ENCODE measurements at regions not wholly inside any gene's neighbourhood (a gene's known extent, or its start where the extent isn't known, plus 50 kb on each side); places are given as distances from the start of the nearest gene placed in this dataset.

GRCh38 chr2:133952896-133953295 lies 301.0 kb upstream of the MGAT5 start:
- H3K9me3 ChIP-seq, result peaks cover 0 to 2% (median 0%) of the 10 kb centered on the region in 4 donors
- DNase-seq, result no peak
- no peaks in the 10 kb centered on the region for H3K4me1 ChIP-seq
- intact Hi-C loops (cut with DNase I), result no loop called here
- no peaks in the 10 kb centered on the region for H3K36me3 ChIP-seq
- TF ChIP-seq POLR2A (IDR thresholded peaks at IDR 0.05) (no peak), CTCF (IDR thresholded peaks at IDR 0.05) (no peak), EP300 (IDR thresholded peaks at IDR 0.05) (no peak), POLR2AphosphoS5 (IDR thresholded peaks at IDR 0.05) (no peak)
- WGBS, 2 donors, result 73 to 84% methylated on average over 4 of the region's 4 CpGs
- no peak overlapping the region for H3K27ac ChIP-seq
- H3K27me3 ChIP-seq, result no peaks in the 10 kb centered on the region
- no peak overlapping the region for H3K4me3 ChIP-seq

GRCh38 chr2:133953524-133953923 lies 300.3 kb upstream of the MGAT5 start:
- TF ChIP-seq POLR2AphosphoS5 (IDR thresholded peaks at IDR 0.05) (no peak), POLR2A (IDR thresholded peaks at IDR 0.05) (no peak), CTCF (IDR thresholded peaks at IDR 0.05) (no peak), EP300 (IDR thresholded peaks at IDR 0.05) (no peak)
- Histone ChIP-seq H3K4me1 (no peaks in the 10 kb centered on the region), H3K4me3 (no peak overlapping the region), H3K9me3 (peaks cover 0 to 2% (median 0%) of the 10 kb centered on the region in 4 donors), H3K27me3 (no peaks in the 10 kb centered on the region), H3K27ac (no peak overlapping the region), H3K36me3 (no peaks in the 10 kb centered on the region)
- intact Hi-C loops (cut with DNase I), result no loop called here
- WGBS, 2 donors, result 72 to 74% methylated on average over 4 of the region's 4 CpGs
- no peak for DNase-seq

DNA sequence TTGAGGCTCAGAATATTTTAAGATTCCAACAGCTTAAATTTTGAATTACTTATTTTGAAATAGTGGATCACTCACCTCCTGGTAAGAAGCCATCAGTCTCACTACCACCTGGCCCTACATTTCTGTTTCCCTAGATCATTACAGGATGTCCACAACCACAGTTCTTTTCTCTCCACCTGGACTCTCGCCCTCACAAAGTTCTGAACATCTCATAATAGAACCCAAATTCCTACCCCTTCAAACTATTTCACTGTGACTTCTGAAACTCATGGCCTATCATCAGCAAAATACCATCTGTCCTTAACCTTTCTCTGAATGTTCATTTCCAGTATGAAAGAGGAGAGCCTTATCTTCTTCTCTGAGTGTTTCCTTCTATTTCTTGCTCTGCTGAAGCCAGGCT lies 299.2 kb upstream of the MGAT5 start:
- intact Hi-C loops (cut with DNase I), result no loop called here
- H3K27ac ChIP-seq, result no peak overlapping the region
- DNase-seq, result no peak
- no peaks in the 10 kb centered on the region for H3K36me3 ChIP-seq
- WGBS, 2 donors, result 76 to 77% methylated on average over 1 of the region's 1 CpG
- no peak for TF ChIP-seq CTCF (IDR thresholded peaks at IDR 0.05)
- no peak for TF ChIP-seq POLR2A (IDR thresholded peaks at IDR 0.05)
- TF ChIP-seq EP300 (IDR thresholded peaks at IDR 0.05), result no peak
- TF ChIP-seq POLR2AphosphoS5 (IDR thresholded peaks at IDR 0.05), result no peak
- peaks cover 0 to 2% (median 0%) of the 10 kb centered on the region in 4 donors for H3K9me3 ChIP-seq
- no peaks in the 10 kb centered on the region for H3K4me1 ChIP-seq
- H3K4me3 ChIP-seq, result no peak overlapping the region
- H3K27me3 ChIP-seq, result no peaks in the 10 kb centered on the region

DNA sequence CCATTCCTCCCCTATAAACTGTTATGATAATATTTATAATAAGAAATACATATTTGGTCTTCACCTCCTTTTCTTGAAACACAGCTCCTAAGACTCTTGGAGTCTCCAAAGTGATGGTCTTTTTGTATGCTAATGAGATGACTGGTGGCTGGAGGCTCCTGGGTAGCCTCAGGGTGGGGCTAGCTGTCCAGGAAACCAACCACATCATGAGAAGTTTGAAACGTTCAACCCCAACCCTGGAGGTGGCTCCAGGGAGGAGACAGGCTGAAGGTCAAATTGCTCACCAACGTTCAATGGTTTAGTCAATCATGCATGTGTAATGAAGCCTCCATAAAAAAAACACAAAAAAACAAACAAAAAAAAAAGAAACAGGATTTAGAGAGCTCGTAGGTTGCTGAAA lies 298.7 kb upstream of the MGAT5 start:
- whole genome bisulfite sequencing, 2 donors, result 34 to 52% methylated on average over 3 of the region's 3 CpGs
- H3K36me3 ChIP-seq, result no peaks in the 10 kb centered on the region
- TF ChIP-seq POLR2A (IDR thresholded peaks at IDR 0.05), result no peak
- no peak for TF ChIP-seq EP300 (IDR thresholded peaks at IDR 0.05)
- no peak for TF ChIP-seq POLR2AphosphoS5 (IDR thresholded peaks at IDR 0.05)
- TF ChIP-seq CTCF (IDR thresholded peaks at IDR 0.05), result no peak
- no peaks in the 10 kb centered on the region for H3K27me3 ChIP-seq
- no peak overlapping the region for H3K4me3 ChIP-seq
- intact Hi-C loops (cut with DNase I), result no loop called here
- H3K9me3 ChIP-seq, result no peaks in the 10 kb centered on the region
- H3K4me1 ChIP-seq, result no peaks in the 10 kb centered on the region
- no peak for DNase-seq
- no peak overlapping the region for H3K27ac ChIP-seq

GRCh38 chr2:133956434-133956935 lies 297.4 kb upstream of the MGAT5 start:
- TF ChIP-seq EP300 (IDR thresholded peaks at IDR 0.05) (no peak), POLR2A (IDR thresholded peaks at IDR 0.05) (no peak)
- Histone ChIP-seq H3K27me3 (no peaks in the 10 kb centered on the region), H3K27ac (no peak overlapping the region), H3K4me3 (no peak overlapping the region), H3K9me3 (no peaks in the 10 kb centered on the region), H3K4me1 (no peaks in the 10 kb centered on the region), H3K36me3 (no peaks in the 10 kb centered on the region)
- intact Hi-C loops (cut with DNase I), result no loop called here
- 38 to 54% methylated on average over 4 of the region's 4 CpGs for WGBS, 2 donors
- DNase-seq, result no peak
